Ascending aorta (tissue), 2 donors: ENCODE measurements at regions not wholly inside any gene's neighbourhood (a gene's known extent, or its start where the extent isn't known, plus 50 kb on each side); places are given as distances from the start of the nearest gene placed in this dataset.

Experiments
- DNase-seq, 2 donors: peaks; one replicate each; pipeline ENCODE4 v3.0.0-alpha.2; 2019; ENCODE audit warnings: low spot score in 2 of 2
- H3K27ac ChIP-seq, 2 donors: fragments of 200-600 bp; sonication (generic); one replicate each; pipeline ENCODE4 v1.5.1; 2016 to 2017; ENCODE audit warnings: mild to moderate bottlenecking in 1 of 2
- H3K27me3 ChIP-seq: fragments of 200-600 bp; sonication (generic); one replicate; pipeline ENCODE4 v1.5.1; 2017
- H3K36me3 ChIP-seq, 2 donors: fragments of 200-600 bp; sonication (generic); one replicate each; pipeline ENCODE4 v1.5.1; 2016
- H3K4me1 ChIP-seq, 2 donors: fragments of 200-600 bp; sonication (generic); one replicate each; pipeline ENCODE4 v1.5.1; 2016 to 2017; ENCODE audit warnings: mild to moderate bottlenecking in 1 of 2
- H3K4me3 ChIP-seq, 2 donors: fragments of 200-600 bp; sonication (generic); one replicate each; pipeline ENCODE4 v1.5.1; 2016 to 2017; ENCODE audit warnings: mild to moderate bottlenecking in 1 of 2
- H3K9me3 ChIP-seq, 2 donors: fragments of 200-600 bp; sonication (generic); one replicate each; pipeline ENCODE4 v1.5.1; 2016
- intact Hi-C: fragments of 100-400 bp; cut with DNase I; formaldehyde crosslinking; loops from one replicate; pipeline ENCODE4 v1.15.1; 2023
- TF ChIP-seq, protein P1 (sequence below), 3 experiments: fragments of 200-600 bp in 2 of 3; fragments of 450-650 bp in 1 of 3; sonication (generic) in 2 of 3; IDR thresholded peaks; one replicate each; pipeline ENCODE4 v1.5.1; 2016 to 2019; ENCODE audit warnings: antibody characterized with exemption in 3 of 3, mild to moderate bottlenecking in 1 of 3, moderate library complexity in 1 of 3

DNA sequence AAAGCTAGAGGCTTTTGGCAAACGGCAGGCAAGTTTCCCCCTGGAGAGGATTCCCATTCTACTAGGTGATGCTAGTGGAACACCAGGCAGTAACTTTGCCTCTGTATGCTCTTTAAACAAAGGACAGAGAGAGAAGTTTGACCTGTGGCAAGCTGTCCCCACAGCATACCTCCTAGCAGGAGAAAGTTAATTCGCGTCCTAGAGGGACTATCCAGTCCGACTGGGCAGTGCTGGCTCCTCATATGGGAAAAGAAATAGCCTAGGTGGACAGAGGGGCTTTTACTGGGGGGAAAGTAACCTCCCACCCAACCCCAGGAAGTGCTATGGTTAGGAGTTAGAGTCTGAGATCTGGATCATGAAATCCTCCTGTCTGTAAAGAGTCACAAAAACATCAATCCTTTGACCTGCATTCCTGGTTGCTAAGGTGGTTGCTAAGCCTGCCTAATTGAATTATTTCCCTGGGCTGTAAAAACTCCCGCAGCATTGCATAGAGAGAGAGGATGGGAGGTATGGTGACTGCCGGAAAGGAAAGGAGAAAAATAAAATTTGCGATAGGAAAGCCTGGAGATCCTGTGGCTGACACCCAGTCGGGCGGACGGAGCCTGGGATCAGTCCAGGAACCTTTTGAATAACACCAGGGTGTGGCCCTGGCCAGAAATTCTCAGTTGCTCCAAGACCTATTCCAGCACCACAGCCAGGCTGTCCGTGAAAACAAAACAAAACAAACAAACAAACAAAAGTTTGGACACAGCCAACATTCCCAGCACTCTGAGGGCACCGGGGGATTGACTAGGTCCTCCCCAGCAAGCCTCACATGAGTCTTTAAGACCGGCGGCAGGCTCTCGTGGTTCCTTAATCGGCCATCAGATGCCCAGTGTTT is 67.7 kb upstream of the ATP11B start:
- intact Hi-C loops = no loop called here
- Histone ChIP-seq H3K36me3 (no peaks in the 10 kb centered on the region), H3K9me3 (no peaks in the 10 kb centered on the region), H3K4me3 (peak overlapping the region in 1 of 2 donors; percentile 35), H3K4me1 (no peaks in the 10 kb centered on the region), H3K27ac (no peak overlapping the region), H3K27me3 (no peaks in the 10 kb centered on the region)
- TF ChIP-seq, protein P1, sequence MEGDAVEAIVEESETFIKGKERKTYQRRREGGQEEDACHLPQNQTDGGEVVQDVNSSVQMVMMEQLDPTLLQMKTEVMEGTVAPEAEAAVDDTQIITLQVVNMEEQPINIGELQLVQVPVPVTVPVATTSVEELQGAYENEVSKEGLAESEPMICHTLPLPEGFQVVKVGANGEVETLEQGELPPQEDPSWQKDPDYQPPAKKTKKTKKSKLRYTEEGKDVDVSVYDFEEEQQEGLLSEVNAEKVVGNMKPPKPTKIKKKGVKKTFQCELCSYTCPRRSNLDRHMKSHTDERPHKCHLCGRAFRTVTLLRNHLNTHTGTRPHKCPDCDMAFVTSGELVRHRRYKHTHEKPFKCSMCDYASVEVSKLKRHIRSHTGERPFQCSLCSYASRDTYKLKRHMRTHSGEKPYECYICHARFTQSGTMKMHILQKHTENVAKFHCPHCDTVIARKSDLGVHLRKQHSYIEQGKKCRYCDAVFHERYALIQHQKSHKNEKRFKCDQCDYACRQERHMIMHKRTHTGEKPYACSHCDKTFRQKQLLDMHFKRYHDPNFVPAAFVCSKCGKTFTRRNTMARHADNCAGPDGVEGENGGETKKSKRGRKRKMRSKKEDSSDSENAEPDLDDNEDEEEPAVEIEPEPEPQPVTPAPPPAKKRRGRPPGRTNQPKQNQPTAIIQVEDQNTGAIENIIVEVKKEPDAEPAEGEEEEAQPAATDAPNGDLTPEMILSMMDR (IDR thresholded peaks at IDR 0.05) = no peak
- DNase-seq = no peak

DNA sequence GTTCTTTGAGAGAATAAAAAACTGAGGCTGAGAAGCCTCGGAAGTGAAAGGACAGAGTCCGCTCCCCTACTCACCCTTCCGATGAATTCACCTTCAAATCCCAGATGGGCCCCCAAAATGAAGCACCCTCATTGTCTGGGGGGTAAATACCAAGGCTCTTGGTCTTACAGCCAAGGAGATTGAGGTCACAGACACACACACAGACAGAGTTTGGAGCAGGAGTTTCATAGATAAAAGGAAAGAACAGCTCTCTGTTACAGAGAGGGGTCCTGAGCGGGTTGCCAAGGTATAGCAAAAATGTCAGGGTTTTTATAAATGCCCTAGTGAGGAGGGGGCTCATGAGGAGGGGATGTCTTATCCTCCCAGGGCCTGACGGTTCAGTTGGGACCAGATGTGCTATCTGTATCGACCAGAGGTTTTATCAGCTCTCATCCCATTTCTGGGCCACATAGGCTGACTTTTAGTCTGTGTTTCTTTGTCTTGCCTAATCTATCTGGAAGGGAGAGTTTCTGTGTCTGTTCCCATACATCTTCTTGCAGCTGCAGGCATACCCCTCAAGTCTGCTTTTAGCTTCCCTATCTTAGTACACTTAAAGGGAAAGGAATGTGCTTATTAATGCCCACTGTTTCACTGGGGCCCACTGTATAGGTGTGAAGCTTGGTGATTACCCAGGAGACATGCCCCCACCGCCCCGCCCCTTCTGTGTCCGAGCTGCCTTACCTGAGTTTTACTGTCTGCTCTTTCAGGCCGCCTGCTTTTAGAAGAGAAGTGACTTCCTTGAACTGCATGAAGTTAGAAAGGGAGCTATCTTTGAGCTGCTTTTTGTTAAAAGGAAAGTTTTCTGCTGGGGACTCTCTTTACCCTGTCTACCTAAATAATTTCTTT is 66.8 kb upstream of the ATP11B start:
- intact Hi-C loops = no loop called here
- Histone ChIP-seq H3K36me3 (no peaks in the 10 kb centered on the region), H3K27me3 (no peaks in the 10 kb centered on the region), H3K4me1 (no peaks in the 10 kb centered on the region), H3K4me3 (peak overlapping the region in 1 of 2 donors; percentile 35), H3K9me3 (no peaks in the 10 kb centered on the region), H3K27ac (no peak overlapping the region)
- no peak for DNase-seq
- TF ChIP-seq, protein P1 (IDR thresholded peaks at IDR 0.05) = no peak

DNA sequence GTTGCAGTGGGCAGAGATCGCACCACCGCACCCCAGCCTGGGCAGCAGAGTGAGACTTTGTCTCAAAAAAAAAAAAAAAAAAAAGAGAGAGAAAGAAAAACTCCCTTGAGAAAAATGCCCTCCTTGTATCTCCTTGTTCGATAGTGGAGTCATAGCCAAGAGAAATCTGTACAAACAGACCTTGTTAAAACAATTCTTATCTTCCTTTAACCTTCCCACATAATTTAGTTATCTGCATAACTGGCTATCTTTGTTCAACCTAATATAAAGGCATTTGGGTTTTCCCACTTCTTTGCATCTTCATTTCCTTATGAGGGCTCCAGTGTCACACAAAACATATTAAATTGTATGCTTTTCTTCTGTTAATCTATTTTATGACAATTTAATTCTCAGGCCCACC is 65.1 kb upstream of the ATP11B start:
- intact Hi-C loops = no loop called here

DNA sequence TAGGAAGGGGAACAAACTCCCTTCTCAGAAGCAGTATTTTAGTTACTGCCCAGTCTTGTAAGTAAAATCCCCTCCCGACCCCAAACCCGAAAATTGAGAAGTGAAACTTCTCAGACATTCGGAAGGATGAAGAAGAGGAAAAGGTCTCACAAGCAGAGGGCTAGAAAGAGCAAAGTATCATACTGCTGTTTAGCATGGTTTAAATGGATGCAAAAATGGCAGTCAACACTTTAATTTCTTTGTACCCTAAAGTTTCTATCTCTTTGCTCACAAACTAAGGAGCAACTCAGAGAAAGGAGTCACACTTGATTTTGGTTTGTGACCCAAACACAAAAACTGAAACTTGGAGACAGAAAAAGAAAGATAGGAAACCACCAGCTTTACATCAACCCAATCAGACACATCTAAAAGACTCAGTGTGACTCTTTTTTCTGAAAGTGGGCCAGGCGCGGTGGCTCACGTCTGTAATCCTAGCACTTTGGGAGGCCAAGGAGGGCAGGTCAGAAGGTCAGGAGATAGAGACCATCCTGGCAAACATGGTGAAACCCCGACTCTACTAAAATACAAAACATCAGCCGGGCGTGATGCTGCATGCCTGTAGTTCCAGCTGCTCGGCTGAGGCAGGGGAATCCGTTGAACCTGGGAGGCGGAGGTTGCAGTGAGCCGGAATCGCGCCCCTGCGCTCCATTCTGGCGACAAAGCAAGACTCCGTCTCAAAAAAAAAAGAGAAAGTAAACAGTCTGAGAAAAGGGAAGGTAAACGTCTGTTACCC is 63.2 kb upstream of the ATP11B start:
- Histone ChIP-seq H3K4me1 (no peaks in the 10 kb centered on the region), H3K4me3 (no peak overlapping the region), H3K9me3 (no peaks in the 10 kb centered on the region), H3K27ac (no peak overlapping the region), H3K27me3 (no peaks in the 10 kb centered on the region), H3K36me3 (no peaks in the 10 kb centered on the region)
- intact Hi-C loops = no loop called here
- TF ChIP-seq, protein P1 (IDR thresholded peaks at IDR 0.05) = no peak
- DNase-seq = no peak

More for the DNA sequence above, 65.1 kb upstream of the ATP11B start:
- no peak for DNase-seq
- Histone ChIP-seq H3K27ac (no peak overlapping the region), H3K27me3 (no peaks in the 10 kb centered on the region), H3K9me3 (no peaks in the 10 kb centered on the region), H3K4me3 (no peak overlapping the region), H3K36me3 (no peaks in the 10 kb centered on the region), H3K4me1 (no peaks in the 10 kb centered on the region)
- TF ChIP-seq, protein P1 (IDR thresholded peaks at IDR 0.05) = no peak

DNA sequence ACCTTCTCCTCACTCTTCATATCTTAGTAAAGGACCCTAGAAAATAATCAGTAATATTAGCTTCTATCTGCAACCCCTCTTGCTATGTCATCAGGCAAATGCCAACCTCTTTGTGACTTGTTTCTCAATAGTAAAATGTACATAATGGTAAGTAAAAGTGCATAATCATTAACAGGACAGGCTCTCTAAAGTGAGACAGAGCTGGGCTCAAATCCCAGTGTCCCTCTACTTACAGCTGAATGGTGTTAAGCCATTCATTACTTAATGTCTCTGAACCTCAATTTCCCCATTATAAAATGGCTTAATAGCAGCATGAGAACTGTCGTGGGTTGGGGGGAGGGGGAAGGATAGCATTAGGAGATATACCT is 62.6 kb upstream of the ATP11B start:
- Histone ChIP-seq H3K27me3 (no peaks in the 10 kb centered on the region), H3K4me1 (no peaks in the 10 kb centered on the region), H3K27ac (no peak overlapping the region), H3K9me3 (no peaks in the 10 kb centered on the region), H3K4me3 (no peak overlapping the region), H3K36me3 (no peaks in the 10 kb centered on the region)
- no peak for DNase-seq
- TF ChIP-seq, protein P1 (IDR thresholded peaks at IDR 0.05) = no peak
- intact Hi-C loops = no loop called here
